ENCODE measurements at regions not wholly inside any gene's neighbourhood (a gene's known extent, or its start where the extent isn't known, plus 50 kb on each side); places are given as distances from the start of the nearest gene placed in this dataset.

DNA sequence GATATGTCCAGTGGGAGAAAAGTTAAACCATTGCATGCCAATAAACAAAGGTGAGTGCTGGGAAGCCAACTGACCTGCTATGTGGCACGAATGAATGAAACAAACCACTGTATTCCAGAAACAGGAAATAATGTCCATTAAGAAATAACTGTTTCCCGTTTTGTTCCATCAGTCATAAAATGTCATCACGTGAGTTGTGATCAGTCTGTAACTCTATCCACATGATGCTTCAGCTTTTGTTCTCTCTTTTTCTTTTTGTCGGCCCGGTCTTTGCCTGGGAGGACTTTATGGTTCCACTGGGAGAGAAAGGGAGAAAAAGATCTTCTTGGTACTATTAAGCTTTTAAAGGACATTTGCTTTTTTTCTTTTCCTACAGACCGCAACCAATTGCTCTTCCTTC lies 179.9 kb downstream of the TGFB2 start:
- CTCF ChIA-PET, result interaction anchor here (1.1 kb wide), 1 partner anchor 1043 kb away, joined by 3 read pairs; no protein-coding TSS in a partner anchor
- no peak for DNase-seq (ENCODE audit: extremely low spot score)
- TF ChIP-seq, protein P1, sequence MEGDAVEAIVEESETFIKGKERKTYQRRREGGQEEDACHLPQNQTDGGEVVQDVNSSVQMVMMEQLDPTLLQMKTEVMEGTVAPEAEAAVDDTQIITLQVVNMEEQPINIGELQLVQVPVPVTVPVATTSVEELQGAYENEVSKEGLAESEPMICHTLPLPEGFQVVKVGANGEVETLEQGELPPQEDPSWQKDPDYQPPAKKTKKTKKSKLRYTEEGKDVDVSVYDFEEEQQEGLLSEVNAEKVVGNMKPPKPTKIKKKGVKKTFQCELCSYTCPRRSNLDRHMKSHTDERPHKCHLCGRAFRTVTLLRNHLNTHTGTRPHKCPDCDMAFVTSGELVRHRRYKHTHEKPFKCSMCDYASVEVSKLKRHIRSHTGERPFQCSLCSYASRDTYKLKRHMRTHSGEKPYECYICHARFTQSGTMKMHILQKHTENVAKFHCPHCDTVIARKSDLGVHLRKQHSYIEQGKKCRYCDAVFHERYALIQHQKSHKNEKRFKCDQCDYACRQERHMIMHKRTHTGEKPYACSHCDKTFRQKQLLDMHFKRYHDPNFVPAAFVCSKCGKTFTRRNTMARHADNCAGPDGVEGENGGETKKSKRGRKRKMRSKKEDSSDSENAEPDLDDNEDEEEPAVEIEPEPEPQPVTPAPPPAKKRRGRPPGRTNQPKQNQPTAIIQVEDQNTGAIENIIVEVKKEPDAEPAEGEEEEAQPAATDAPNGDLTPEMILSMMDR (IDR thresholded peaks at IDR 0.05; ENCODE audit: control extremely low read depth, extremely low read depth, low read depth, missing control alignments), result no peak
- POLR2A ChIA-PET, result no interaction called here

DNA sequence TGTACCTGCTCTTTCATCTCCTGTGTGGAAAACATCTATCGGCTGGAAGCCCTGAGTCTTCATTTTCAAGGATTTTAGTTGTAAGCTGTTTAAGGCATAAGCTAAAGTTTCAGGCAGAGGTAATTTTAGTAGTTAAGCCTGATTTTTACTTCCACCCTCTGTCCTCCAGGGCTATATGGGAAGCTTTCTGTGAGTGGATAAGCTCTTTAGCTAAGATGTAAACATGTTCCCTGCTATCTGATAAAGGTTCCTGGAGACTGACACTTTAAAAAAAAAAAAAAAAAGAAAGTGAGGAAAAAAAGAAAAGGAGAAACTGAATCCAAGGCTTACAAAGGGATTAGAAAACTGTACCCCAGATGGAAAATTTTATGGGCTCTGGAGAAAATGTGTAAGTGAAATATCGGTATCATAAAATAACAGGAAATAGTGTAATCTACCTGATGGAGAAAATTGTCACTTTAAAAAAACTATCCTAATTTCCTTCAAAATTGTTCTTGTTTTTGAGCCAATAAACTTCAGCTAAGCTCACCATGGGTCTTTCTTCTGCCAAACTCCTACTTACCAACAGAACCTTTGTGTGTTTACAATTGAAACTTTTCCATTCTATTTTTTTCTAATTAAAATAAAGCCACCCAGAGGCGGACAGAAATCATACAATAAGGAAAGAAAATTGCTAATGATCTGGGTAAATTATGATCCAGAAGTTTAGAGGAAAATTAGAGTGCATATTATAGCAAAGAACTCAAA lies 180.5 kb downstream of the TGFB2 start:
- no peak for DNase-seq (ENCODE audit: extremely low spot score)
- CTCF ChIA-PET, result no interaction called here
- TF ChIP-seq, protein P1 (IDR thresholded peaks at IDR 0.05; ENCODE audit: control extremely low read depth, extremely low read depth, low read depth, missing control alignments), result no peak
- POLR2A ChIA-PET, result no interaction called here

DNA sequence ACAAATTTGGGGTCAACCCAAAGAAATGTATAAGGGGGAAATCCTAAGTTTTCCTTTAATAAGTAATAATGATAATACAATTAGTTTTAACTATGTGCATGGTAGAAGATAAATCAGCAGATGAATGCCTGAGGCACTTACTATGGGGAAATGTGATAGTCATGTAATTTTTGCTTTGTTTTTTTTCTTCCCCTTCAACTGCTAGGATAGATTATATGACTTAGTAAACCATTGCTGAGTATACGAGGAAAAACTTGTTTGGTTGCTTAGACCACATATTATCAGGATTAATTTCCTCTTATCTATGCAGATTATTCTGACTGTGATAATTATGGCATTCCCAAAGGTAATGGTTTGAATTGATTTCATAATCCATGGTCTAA lies 181.1 kb downstream of the TGFB2 start:
- POLR2A ChIA-PET, result no interaction called here
- TF ChIP-seq, protein P1 (IDR thresholded peaks at IDR 0.05; ENCODE audit: control extremely low read depth, extremely low read depth, low read depth, missing control alignments), result no peak
- CTCF ChIA-PET, result no interaction called here
- no peak for DNase-seq (ENCODE audit: extremely low spot score)

DNA sequence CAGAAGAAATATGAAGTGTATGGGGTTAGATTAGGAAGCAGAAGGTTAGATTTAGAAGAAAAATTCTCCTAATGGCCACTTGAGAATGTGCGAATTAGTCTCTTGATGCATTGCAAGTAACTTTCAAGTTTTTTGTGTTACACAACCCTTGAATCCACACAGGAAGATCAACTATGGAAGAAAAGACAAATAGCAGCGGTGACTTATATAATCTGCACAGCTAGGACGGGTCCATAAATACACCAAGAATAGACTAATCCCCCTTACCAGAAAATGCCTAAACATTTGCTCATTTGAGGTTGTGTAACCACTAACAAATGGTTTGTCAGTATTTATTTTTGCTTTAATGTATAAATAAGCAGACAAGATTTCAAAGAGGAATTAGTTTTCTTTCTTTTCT lies 182.6 kb downstream of the TGFB2 start:
- TF ChIP-seq, protein P1 (IDR thresholded peaks at IDR 0.05; ENCODE audit: control extremely low read depth, extremely low read depth, low read depth, missing control alignments), result no peak
- POLR2A ChIA-PET, result no interaction called here
- CTCF ChIA-PET, result no interaction called here
- no peak for DNase-seq (ENCODE audit: extremely low spot score)

DNA sequence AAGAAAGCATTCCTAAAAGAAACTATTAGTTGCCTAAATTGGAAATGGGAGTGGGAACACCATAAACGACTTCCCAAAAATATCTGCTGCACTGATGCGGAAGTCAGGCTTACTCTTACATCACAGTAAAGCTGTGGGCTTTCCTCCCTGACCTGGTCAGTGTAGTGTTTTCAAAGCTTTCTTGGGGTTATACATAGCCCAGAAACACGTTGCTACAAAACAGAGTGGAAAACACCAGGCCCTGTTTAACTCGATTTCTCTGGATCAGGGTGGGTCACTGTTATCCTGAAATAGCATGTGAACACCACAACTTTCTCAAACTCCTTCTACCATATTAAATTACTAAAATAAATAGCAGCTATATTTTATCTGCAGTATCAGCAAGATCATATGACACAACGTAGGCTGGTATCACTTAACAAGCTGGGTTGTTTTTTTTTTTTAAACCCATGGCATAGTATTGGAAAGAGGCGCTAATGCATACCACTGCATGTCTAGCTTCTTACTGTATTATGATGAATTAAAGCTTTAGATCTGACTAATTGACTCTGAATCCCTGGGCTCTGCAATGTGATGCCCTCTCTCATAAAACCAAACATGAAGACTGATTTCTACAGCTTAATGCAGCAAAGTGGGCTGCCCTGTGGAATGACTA lies 184.6 kb downstream of the TGFB2 start:
- ChIA-PET POLR2A (no interaction called here), CTCF (interaction anchor here (0.6 to 3.1 kb wide), 9 partner anchors 9 to 625 kb away, joined by 3 to 15 read pairs (median 5); no protein-coding TSS in a partner anchor)
- TF ChIP-seq, protein P1 (IDR thresholded peaks at IDR 0.05; ENCODE audit: control extremely low read depth, extremely low read depth, low read depth, missing control alignments), result no peak
- no peak for DNase-seq (ENCODE audit: extremely low spot score)

DNA sequence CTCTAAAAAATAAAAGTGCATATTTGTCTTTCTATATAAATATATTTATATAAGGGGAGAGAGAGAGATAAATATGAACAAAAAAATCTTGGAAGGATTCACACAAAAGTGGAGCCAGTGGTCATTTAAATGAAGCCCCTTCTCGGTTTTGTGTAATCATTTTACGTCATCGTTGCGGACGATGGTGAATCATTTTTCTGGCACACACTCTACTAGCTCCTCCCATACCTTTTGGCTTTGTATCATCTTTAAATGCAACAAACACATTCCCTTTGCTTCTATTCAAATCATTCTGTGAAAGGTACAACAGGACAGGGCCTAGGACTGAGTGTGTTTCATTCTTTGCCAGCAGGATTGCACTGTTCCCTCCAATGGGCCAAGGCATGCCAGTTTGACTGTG lies 186.8 kb downstream of the TGFB2 start:
- TF ChIP-seq, protein P1 (IDR thresholded peaks at IDR 0.05; ENCODE audit: control extremely low read depth, extremely low read depth, low read depth, missing control alignments), result no peak
- POLR2A ChIA-PET, result no interaction called here
- DNase-seq (ENCODE audit: extremely low spot score), result no peak
- CTCF ChIA-PET, result interaction anchor here (3.1 kb wide), 1 partner anchor 11 kb away, joined by 15 read pairs; no protein-coding TSS in a partner anchor

Data from GM10248 (cell line).